GM12878 (cell line): ENCODE measurements at regions not wholly inside any gene's neighbourhood (a gene's known extent, or its start where the extent isn't known, plus 50 kb on each side); places are given as distances from the start of the nearest gene placed in this dataset.

ENCODE experiments used
- ATF7 ChIP-seq: fragments of 450-650 bp; IDR thresholded peaks from 2 replicates; pipeline ENCODE4 v1.6.1; 2016; ENCODE audit warnings: low read depth, mild to moderate bottlenecking
- BRCA1 ChIP-seq: IDR thresholded peaks from 2 replicates; pipeline ENCODE4 v1.6.1; 2011; ENCODE audit warnings: low read depth, low read length, improper control_type of control experiment
- CEBPB ChIP-seq, 2 experiments: fragments of 150-350 bp in 1 of 2; IDR thresholded peaks; 2 replicates each; pipeline ENCODE4 v1.6.1; 2012 to 2014; ENCODE audit warnings: low read depth in 2 of 2, low read length in 2 of 2, borderline replicate concordance in 1 of 2, inconsistent platforms in 1 of 2
- MLLT1 ChIP-seq: fragments of 450-650 bp; IDR thresholded peaks from 2 replicates; pipeline ENCODE4 v1.6.1; 2016; ENCODE audit warnings: mild to moderate bottlenecking
- NR2C2 ChIP-seq: IDR thresholded peaks from 2 replicates; pipeline ENCODE4 v1.6.1; 2011; ENCODE audit warnings: borderline replicate concordance, low read depth; ENCODE audit not compliant: control insufficient read depth, insufficient read length
- NRF1 ChIP-seq: conservative IDR thresholded peaks from 2 replicates; pipeline ENCODE4 v1.6.1; 2011; ENCODE audit warnings: mild to moderate bottlenecking, low read depth, low read length, improper control_type of control experiment
- PKNOX1 ChIP-seq: fragments of 450-650 bp; IDR thresholded peaks from 2 replicates; pipeline ENCODE4 v1.6.1; 2016; ENCODE audit warnings: mild to moderate bottlenecking
- REST ChIP-seq: IDR thresholded peaks from 2 replicates; pipeline ENCODE4 v1.6.1; 2012; ENCODE audit warnings: mild to moderate bottlenecking, low read depth, low read length
- TCF12 ChIP-seq: IDR thresholded peaks from 2 replicates; pipeline ENCODE4 v1.6.1; 2011; ENCODE audit warnings: low read depth, mild to moderate bottlenecking, low read length
- ZNF687 ChIP-seq: fragments of 450-650 bp; IDR thresholded peaks from 2 replicates; pipeline ENCODE4 v1.6.1; 2017; ENCODE audit warnings: mild to moderate bottlenecking, moderate library complexity
- TF ChIP-seq, protein P1 (sequence below): IDR thresholded peaks from 2 replicates; pipeline ENCODE4 v1.6.1; 2011; ENCODE audit warnings: borderline replicate concordance, low read depth, mild to moderate bottlenecking, moderate library complexity, low read length; ENCODE audit not compliant: insufficient read depth, poor library complexity, severe bottlenecking
- TF ChIP-seq, protein P2 (sequence below): IDR thresholded peaks from 2 replicates; pipeline ENCODE4 v1.6.1; 2011; ENCODE audit warnings: borderline replicate concordance, low read depth, mild to moderate bottlenecking, moderate library complexity, mixed read lengths, low read length; ENCODE audit not compliant: insufficient read depth; ENCODE audit errors: extremely low read length

DNA sequence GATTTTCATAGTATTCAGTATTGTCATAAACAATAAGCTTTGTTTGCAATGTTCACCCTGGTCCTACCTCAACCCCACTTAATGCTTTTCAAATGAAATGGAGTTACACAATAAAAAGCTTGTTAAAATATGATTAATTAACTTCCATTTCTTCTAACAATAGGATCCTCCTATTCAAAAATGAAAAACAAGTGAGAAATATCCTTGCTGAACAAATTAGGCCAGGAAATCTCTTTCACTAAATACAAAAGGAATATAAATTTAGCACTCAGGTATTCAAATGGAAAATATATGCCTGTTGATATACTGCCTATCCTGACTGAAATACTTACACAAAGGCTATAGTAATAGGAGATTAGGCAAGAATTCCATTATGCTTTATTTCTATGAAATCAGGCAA lies 323.4 kb upstream of the GRM3 start (continued):
- TF ChIP-seq ZNF687: no peak
- TF ChIP-seq, protein P1, sequence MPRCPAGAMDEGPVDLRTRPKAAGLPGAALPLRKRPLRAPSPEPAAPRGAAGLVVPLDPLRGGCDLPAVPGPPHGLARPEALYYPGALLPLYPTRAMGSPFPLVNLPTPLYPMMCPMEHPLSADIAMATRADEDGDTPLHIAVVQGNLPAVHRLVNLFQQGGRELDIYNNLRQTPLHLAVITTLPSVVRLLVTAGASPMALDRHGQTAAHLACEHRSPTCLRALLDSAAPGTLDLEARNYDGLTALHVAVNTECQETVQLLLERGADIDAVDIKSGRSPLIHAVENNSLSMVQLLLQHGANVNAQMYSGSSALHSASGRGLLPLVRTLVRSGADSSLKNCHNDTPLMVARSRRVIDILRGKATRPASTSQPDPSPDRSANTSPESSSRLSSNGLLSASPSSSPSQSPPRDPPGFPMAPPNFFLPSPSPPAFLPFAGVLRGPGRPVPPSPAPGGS: no peak
- no peak for TF ChIP-seq TCF12
- no peak for TF ChIP-seq REST
- no peak for TF ChIP-seq PKNOX1
- no peak for TF ChIP-seq NRF1
- TF ChIP-seq ATF7: no peak
- TF ChIP-seq, protein P2, sequence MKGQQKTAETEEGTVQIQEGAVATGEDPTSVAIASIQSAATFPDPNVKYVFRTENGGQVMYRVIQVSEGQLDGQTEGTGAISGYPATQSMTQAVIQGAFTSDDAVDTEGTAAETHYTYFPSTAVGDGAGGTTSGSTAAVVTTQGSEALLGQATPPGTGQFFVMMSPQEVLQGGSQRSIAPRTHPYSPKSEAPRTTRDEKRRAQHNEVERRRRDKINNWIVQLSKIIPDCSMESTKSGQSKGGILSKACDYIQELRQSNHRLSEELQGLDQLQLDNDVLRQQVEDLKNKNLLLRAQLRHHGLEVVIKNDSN: no peak
- TF ChIP-seq MLLT1: no peak
- no peak for TF ChIP-seq CEBPB (IDR thresholded peaks at IDR 0.05; ENCODE audit: borderline replicate concordance in 1 of 2, low read depth in 2 of 2, low read length in 2 of 2)
- no peak for TF ChIP-seq BRCA1
- no peak for TF ChIP-seq NR2C2
- TF ChIP-seq, all 136 proteins: peak for 0
